HepG2 (cell line): ENCODE measurements at regions not wholly inside any gene's neighbourhood (a gene's known extent, or its start where the extent isn't known, plus 50 kb on each side); places are given as distances from the start of the nearest gene placed in this dataset.

Experiments used
- ATAC-seq: fragments of 200-7000 bp; cut with Tn5 transposase; 3 replicates; pipeline ENCODE4 v1.9.1; 2020; ENCODE audit warnings: mild to moderate bottlenecking, moderate library complexity
- BruUV-seq: library from RNA; stranded (reverse); fragments of 400-500 nt; replicated peaks from 2 replicates; lab custom pipeline; 2021; lab: Mats Ljungman, UMichigan
- CTCF ChIA-PET: fragments of 300-600 bp; formaldehyde crosslinking; extraction: SDS; loops from one replicate; lab custom pipeline; 2021; ENCODE audit warnings: low total read pairs, inconsistent platforms, low intra/inter-chr PET ratio; lab: Yijun Ruan, JAX
- POLR2A ChIA-PET: fragments of 350-600 bp; sonication (Branson Sonifier 250); formaldehyde crosslinking; loops from one replicate; lab custom pipeline; 2020; ENCODE audit warnings: antibody characterized with exemption, inconsistent platforms; lab: Yijun Ruan, JAX
- DNase-seq: peaks from one replicate; pipeline ENCODE4 v3.0.0-alpha.2; 2015; ENCODE audit warnings: low spot score
- FAIRE-seq: peaks from 3 replicates; lab custom pipeline; 2011; peaks lifted over from hg19 to GRCh38; lab: Jason Lieb, UNC
- H2AFZ ChIP-seq: one replicate; pipeline ENCODE4 v1.6.1; 2011; ENCODE audit warnings: low read length, inconsistent platforms
- H3K27ac ChIP-seq: fragments of 300-600 bp; 3 replicates; pipeline ENCODE4 v1.8.0; 2011; ENCODE audit warnings: mixed run types, mild to moderate bottlenecking, mixed read lengths, low read length, inconsistent platforms; ENCODE audit not compliant: insufficient read depth; ENCODE audit errors: extremely low read length
- H3K27me3 ChIP-seq, 2 experiments: fragments of 200-600 bp in 1 of 2; 2 replicates in 1 of 2; 3 replicates in 1 of 2; pipeline versions ENCODE4 v1.6.0 to v1.8.0; 2011; ENCODE audit warnings: low read length in 2 of 2, mild to moderate bottlenecking in 2 of 2, moderate library complexity in 2 of 2, inconsistent platforms in 1 of 2; ENCODE audit not compliant: insufficient read depth in 2 of 2, control insufficient read depth in 1 of 2
- H3K36me3 ChIP-seq, 2 experiments: fragments of 200-600 bp in 1 of 2; replicated peaks in 1 of 2; 2 replicates in 1 of 2; 3 replicates in 1 of 2; pipeline versions ENCODE4 v1.5.1 to v1.8.0; 2011; ENCODE audit warnings: low read length in 2 of 2, inconsistent platforms in 1 of 2; ENCODE audit not compliant: insufficient read depth in 2 of 2, control insufficient read depth in 1 of 2
- H3K4me1 ChIP-seq: 2 replicates; pipeline ENCODE4 v1.5.1; 2012; ENCODE audit warnings: low read length, inconsistent platforms; ENCODE audit not compliant: insufficient read depth
- H3K4me2 ChIP-seq: 2 replicates; pipeline ENCODE4 v1.6.0; 2011; ENCODE audit warnings: low read depth, low read length, inconsistent platforms
- H3K4me3 ChIP-seq, 3 experiments: fragments of 200-600 bp in 1 of 3; sonication (generic), shearing (Covaris generic) in 1 of 3; replicated peaks in 1 of 3; 2 replicates each; pipeline ENCODE4 v1.5.1; 2011 to 2016; ENCODE audit warnings: low read length in 3 of 3, inconsistent platforms in 2 of 3, low read depth in 2 of 3, mild to moderate bottlenecking in 2 of 3, control low read depth in 1 of 3, mixed read lengths in 1 of 3; ENCODE audit not compliant: insufficient read depth in 1 of 3
- H3K79me2 ChIP-seq: one replicate; pipeline ENCODE4 v1.6.1; 2011; ENCODE audit warnings: low read length, inconsistent platforms; ENCODE audit not compliant: insufficient read depth
- H3K9ac ChIP-seq: 2 replicates; pipeline ENCODE4 v1.6.0; 2011; ENCODE audit warnings: mild to moderate bottlenecking, low read depth, low read length, inconsistent platforms; ENCODE audit not compliant: insufficient read depth
- H3K9me3 ChIP-seq: 2 replicates; pipeline ENCODE4 v1.5.1; 2012; ENCODE audit warnings: mild to moderate bottlenecking, low read length
- H4K20me1 ChIP-seq: 2 replicates; pipeline ENCODE4 v1.6.0; 2011; ENCODE audit warnings: inconsistent platforms, mild to moderate bottlenecking, low read length, moderate library complexity; ENCODE audit not compliant: insufficient read depth
- BATF2 ChIP-seq: sonication (generic); formaldehyde crosslinking; IDR thresholded peaks from 2 replicates; pipeline ENCODE4 v1.8.0; 2022; ENCODE audit warnings: mild to moderate bottlenecking, missing genetic modification reagents, moderate library complexity
- ELF3 ChIP-seq: IDR thresholded peaks from 2 replicates; pipeline ENCODE4 v1.6.1; 2016; ENCODE audit warnings: missing genetic modification reagents, missing compliant biosample characterization
- GFI1 ChIP-seq: sonication (generic); formaldehyde crosslinking; IDR thresholded peaks from 2 replicates; pipeline ENCODE4 v1.5.0; 2020; ENCODE audit warnings: missing genetic modification reagents, mild to moderate bottlenecking, borderline replicate concordance
- HDAC2 ChIP-seq: sonication (generic); formaldehyde crosslinking; IDR thresholded peaks from 2 replicates; pipeline ENCODE4 v1.4.0; 2020; ENCODE audit warnings: missing genetic modification reagents
- MTF2 ChIP-seq: sonication (generic); formaldehyde crosslinking; IDR thresholded peaks from 2 replicates; pipeline ENCODE4 v1.5.0; 2020; ENCODE audit warnings: missing genetic modification reagents, borderline replicate concordance
- SP4 ChIP-seq: sonication (generic); formaldehyde crosslinking; IDR thresholded peaks from 2 replicates; pipeline ENCODE4 v1.8.1; 2023; ENCODE audit warnings: mild to moderate bottlenecking, missing genetic modification reagents
- SRSF1 ChIP-seq: fragments of 200-400 bp; formaldehyde crosslinking; optimal IDR thresholded peaks from 2 replicates; pipeline ENCODE3; 2017; ENCODE audit warnings: mild to moderate bottlenecking, low read depth, low read length, moderate library complexity
- USF2 ChIP-seq, 2 experiments: sonication (generic) in 1 of 2; formaldehyde crosslinking in 1 of 2; IDR thresholded peaks; 2 replicates each; pipeline versions ENCODE4 v1.5.1 to v1.6.1; 2011 to 2020; ENCODE audit warnings: borderline replicate concordance in 1 of 2, low read depth in 1 of 2, low read length in 1 of 2, mild to moderate bottlenecking in 1 of 2, missing genetic modification reagents in 1 of 2, moderate library complexity in 1 of 2
- ZBTB20 ChIP-seq: sonication (generic); formaldehyde crosslinking; IDR thresholded peaks from 2 replicates; pipeline ENCODE4 v1.8.1; 2023; ENCODE audit warnings: missing genetic modification reagents, low read depth, mild to moderate bottlenecking, borderline replicate concordance
- ZNF484 ChIP-seq: sonication (generic); formaldehyde crosslinking; IDR thresholded peaks from 2 replicates; pipeline ENCODE4 v1.5.1; 2020; ENCODE audit warnings: mild to moderate bottlenecking, low read depth, missing genetic modification reagents, borderline replicate concordance
- ZNF501 ChIP-seq: sonication (generic); formaldehyde crosslinking; IDR thresholded peaks from 2 replicates; pipeline ENCODE4 v1.5.1; 2020; ENCODE audit warnings: mild to moderate bottlenecking, moderate library complexity, missing genetic modification reagents
- ZNF558 ChIP-seq: sonication (generic); formaldehyde crosslinking; IDR thresholded peaks from 2 replicates; pipeline ENCODE4 v1.9.0; 2022; ENCODE audit warnings: mild to moderate bottlenecking, missing genetic modification reagents, borderline replicate concordance
- ZNF629 ChIP-seq: sonication (generic); formaldehyde crosslinking; conservative IDR thresholded peaks from 2 replicates; pipeline ENCODE4 v1.5.0; 2020; ENCODE audit warnings: missing genetic modification reagents
- ZNF720 ChIP-seq: sonication (generic); formaldehyde crosslinking; IDR thresholded peaks from 2 replicates; pipeline ENCODE4 v1.4.0; 2020; ENCODE audit warnings: missing genetic modification reagents
- ZNF839 ChIP-seq: sonication (generic); formaldehyde crosslinking; IDR thresholded peaks from 2 replicates; pipeline ENCODE4 v1.4.0; 2020; ENCODE audit warnings: missing genetic modification reagents, mild to moderate bottlenecking, borderline replicate concordance
- in situ Hi-C: cut with HindIII; loops from 2 replicates; pipeline ENCODE4 v1.10.0; 2017; ENCODE audit warnings: low pct_unique_long_range_greater_than_20kb; ENCODE audit not compliant: extremely low pct_ligation_motif_present
- intact Hi-C: fragments of 100-400 bp; cut with micrococcal nuclease; formaldehyde crosslinking; loops from one replicate; pipeline ENCODE4 v1.10.0; 2022; ENCODE audit not compliant: unreplicated experiment

DNA sequence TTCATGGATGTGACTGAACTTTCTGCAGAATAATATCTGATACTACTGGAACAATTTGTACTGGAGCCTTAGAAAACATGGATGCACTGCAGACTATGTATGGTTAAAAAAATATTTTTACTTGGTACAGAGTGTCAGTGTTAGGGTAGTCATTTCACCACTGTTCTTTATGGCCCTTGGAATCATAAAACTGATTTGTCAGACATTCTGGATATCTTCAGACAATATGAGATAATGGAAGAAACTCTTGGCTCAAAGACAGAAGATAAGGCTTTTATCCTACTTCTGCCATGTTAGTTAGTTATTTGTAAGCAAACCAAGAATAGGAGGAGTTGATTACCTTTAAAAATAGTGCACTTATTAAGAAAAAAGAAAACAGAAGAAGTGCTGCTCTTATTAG lies 209.4 kb downstream of the LRIG3 start:
- no peak overlapping the region for H2AFZ ChIP-seq
- H3K36me3 ChIP-seq: no peaks in the 10 kb centered on the region
- no peaks in the 10 kb centered on the region for H3K4me1 ChIP-seq
- FAIRE-seq: no peak
- no peak for TF ChIP-seq USF2 (IDR thresholded peaks at IDR 0.05; ENCODE audit: low read depth, low read length)
- no peak for TF ChIP-seq USF2 (CRISPR knock-in tag; IDR thresholded peaks at IDR 0.05; ENCODE audit: borderline replicate concordance)
- no peak for TF ChIP-seq ZNF839 (CRISPR knock-in tag)
- TF ChIP-seq ZNF629 (CRISPR knock-in tag): no peak
- no peak for TF ChIP-seq ZNF720 (CRISPR knock-in tag)
- TF ChIP-seq ZBTB20 (CRISPR knock-in tag): no peak
- no peak for TF ChIP-seq ELF3
- TF ChIP-seq ZNF484 (CRISPR knock-in tag): no peak
- no peak for TF ChIP-seq MTF2 (CRISPR knock-in tag)
- TF ChIP-seq ZNF558 (CRISPR knock-in tag): no peak
- no peak for TF ChIP-seq SP4 (CRISPR knock-in tag)
- no peak for TF ChIP-seq HDAC2 (CRISPR knock-in tag)
- TF ChIP-seq GFI1 (CRISPR knock-in tag): no peak
- TF ChIP-seq SRSF1: no peak
- no peak for TF ChIP-seq BATF2 (CRISPR knock-in tag)
- no peak for TF ChIP-seq ZNF501 (CRISPR knock-in tag)
- TF ChIP-seq, all 625 proteins: peak for 0
- POLR2A ChIA-PET: no interaction called here
- Histone ChIP-seq H3K27ac (no peak overlapping the region), H4K20me1 (no peaks in the 10 kb centered on the region), H3K27me3 (no peaks in the 10 kb centered on the region), H3K4me3 (no peak overlapping the region), H3K4me2 (no peak overlapping the region), H3K9ac (no peak overlapping the region), H3K79me2 (no peaks in the 10 kb centered on the region), H3K9me3 (no peaks in the 10 kb centered on the region)
- in situ Hi-C loops (no loop called here), intact Hi-C loops (no loop called here)
- BruUV-seq: no TSS peak
- no peak for ATAC-seq
- CTCF ChIA-PET: no interaction called here
- DNase-seq: no peak
